OCI-LY3 (cell line): ENCODE measurements at regions not wholly inside any gene's neighbourhood (a gene's known extent, or its start where the extent isn't known, plus 50 kb on each side); places are given as distances from the start of the nearest gene placed in this dataset.

Experiments used
- H2AFZ ChIP-seq: fragments of 200-600, 300-600 bp; shearing (Covaris generic); 2 replicates; pipeline ENCODE4 v1.6.0; 2014; ENCODE audit warnings: antibody characterized with exemption, low read depth, low read length
- H3K27ac ChIP-seq: fragments of 200-600, 300-600 bp; sonication (generic); 2 replicates; pipeline ENCODE4 v1.5.1; 2014; ENCODE audit warnings: mild to moderate bottlenecking, low read length, moderate library complexity, mixed read lengths
- H3K27me3 ChIP-seq: fragments of 200-600, 300-600 bp; sonication (generic); 2 replicates; pipeline ENCODE4 v1.6.1; 2014; ENCODE audit warnings: low read depth, low read length, mixed read lengths
- H3K36me3 ChIP-seq: fragments of 200-600, 300-600 bp; sonication (generic); replicated peaks from 2 replicates; pipeline ENCODE3; 2014; ENCODE audit warnings: low read depth, low read length, mixed read lengths
- H3K4me1 ChIP-seq: fragments of 300-600, 200-600 bp; sonication (generic); 2 replicates; pipeline ENCODE4 v1.6.1; 2014; ENCODE audit warnings: low read length, mixed read lengths
- H3K4me2 ChIP-seq: fragments of 200-600, 300-600 bp; sonication (generic); 2 replicates; pipeline ENCODE4 v1.6.1; 2014; ENCODE audit warnings: low read length, mixed read lengths
- H3K4me3 ChIP-seq: fragments of 300-600, 200-600 bp; sonication (generic); 2 replicates; pipeline ENCODE4 v1.5.1; 2014; ENCODE audit warnings: antibody characterized with exemption, mild to moderate bottlenecking, low read length, moderate library complexity
- H3K79me2 ChIP-seq: fragments of 300-600, 200-600 bp; shearing (Covaris generic); 2 replicates; pipeline ENCODE4 v1.6.1; 2014; ENCODE audit warnings: mild to moderate bottlenecking, low read length, mixed read lengths
- H3K9ac ChIP-seq: fragments of 300-600, 200-600 bp; shearing (Covaris generic); 2 replicates; pipeline ENCODE4 v1.6.0; 2014; ENCODE audit warnings: mild to moderate bottlenecking, low read length, moderate library complexity
- H3K9me3 ChIP-seq: fragments of 200-600, 300-600 bp; shearing (Covaris generic); 2 replicates; pipeline ENCODE4 v1.6.1; 2014; ENCODE audit warnings: low read length, mixed read lengths; ENCODE audit not compliant: insufficient read depth
- H4K20me1 ChIP-seq: fragments of 200-600, 300-600 bp; sonication (generic); 2 replicates; pipeline ENCODE4 v1.6.1; 2016; ENCODE audit warnings: low read length, mixed read lengths; ENCODE audit not compliant: insufficient read depth
- CTCF ChIP-seq: fragments of 200-600, 300-600 bp; sonication (generic); IDR thresholded peaks from 2 replicates; pipeline ENCODE4 v1.5.1; 2014; ENCODE audit warnings: antibody characterized with exemption, low read length, low read depth
- EZH2phosphoT487 ChIP-seq: fragments of 200-600 bp; shearing (Covaris generic); IDR thresholded peaks from 2 replicates; pipeline ENCODE4 v1.6.1; 2018; ENCODE audit warnings: antibody characterized with exemption, mixed run types, low read depth

GRCh38 chr10:4535521-4535920, 290.5 kb upstream of the AKR1E2 start:
- H3K36me3 ChIP-seq, result no peaks in the 10 kb centered on the region
- TF ChIP-seq EZH2phosphoT487 (no peak), CTCF (no peak)
- no peaks in the 10 kb centered on the region for H3K27me3 ChIP-seq
- no peak overlapping the region for H3K9ac ChIP-seq
- no peak overlapping the region for H3K27ac ChIP-seq
- H2AFZ ChIP-seq, result no peak overlapping the region
- H3K79me2 ChIP-seq, result no peaks in the 10 kb centered on the region
- no peak overlapping the region for H3K4me3 ChIP-seq
- no peaks in the 10 kb centered on the region for H3K4me1 ChIP-seq
- H3K9me3 ChIP-seq, result 0 out of 2 replicates have a peak, but pooled peaks cover 4% of the 10 kb centered on the region
- no peaks in the 10 kb centered on the region for H4K20me1 ChIP-seq
- no peak overlapping the region for H3K4me2 ChIP-seq

- Histone ChIP-seq H3K4me1 (no peaks in the 10 kb centered on the region), H3K27ac (no peak overlapping the region), H3K36me3 (no peaks in the 10 kb centered on the region), H2AFZ (no peak overlapping the region), H3K9me3 (0 out of 2 replicates have a peak, but pooled peaks cover 4% of the 10 kb centered on the region), H4K20me1 (no peaks in the 10 kb centered on the region), H3K27me3 (no peaks in the 10 kb centered on the region), H3K4me3 (no peak overlapping the region), H3K9ac (no peak overlapping the region), H3K79me2 (no peaks in the 10 kb centered on the region), H3K4me2 (no peak overlapping the region)
- TF ChIP-seq CTCF, result no peak
- TF ChIP-seq EZH2phosphoT487, result no peak
These were observed 292.4 kb upstream of the AKR1E2 start for GRCh38 chr10:4533621-4534020.

- H3K27ac ChIP-seq, result no peak overlapping the region
- no peak overlapping the region for H3K4me2 ChIP-seq
- no peaks in the 10 kb centered on the region for H3K4me1 ChIP-seq
- H3K36me3 ChIP-seq, result no peaks in the 10 kb centered on the region
- 0 out of 2 replicates have a peak, but pooled peaks cover 4% of the 10 kb centered on the region for H3K9me3 ChIP-seq
- no peak overlapping the region for H3K9ac ChIP-seq
- H2AFZ ChIP-seq, result no peak overlapping the region
- no peaks in the 10 kb centered on the region for H3K79me2 ChIP-seq
- H4K20me1 ChIP-seq, result no peaks in the 10 kb centered on the region
- TF ChIP-seq CTCF, result no peak
- no peak for TF ChIP-seq EZH2phosphoT487
- H3K4me3 ChIP-seq, result no peak overlapping the region
- no peaks in the 10 kb centered on the region for H3K27me3 ChIP-seq
These were observed 293.0 kb upstream of the AKR1E2 start for GRCh38 chr10:4532976-4533375.

GRCh38 chr10:4532467-4532866, 293.5 kb upstream of the AKR1E2 start:
- H3K4me3 ChIP-seq, result no peak overlapping the region
- H2AFZ ChIP-seq, result no peak overlapping the region
- H3K9me3 ChIP-seq, result 0 out of 2 replicates have a peak, but pooled peaks cover 3% of the 10 kb centered on the region
- 0 out of 2 replicates have a peak, but pooled peaks cover 4% of the 10 kb centered on the region for H3K27me3 ChIP-seq
- H3K79me2 ChIP-seq, result no peaks in the 10 kb centered on the region
- no peaks in the 10 kb centered on the region for H3K36me3 ChIP-seq
- TF ChIP-seq EZH2phosphoT487, result no peak
- no peak for TF ChIP-seq CTCF
- no peak overlapping the region for H3K27ac ChIP-seq
- H4K20me1 ChIP-seq, result no peaks in the 10 kb centered on the region
- no peak overlapping the region for H3K4me2 ChIP-seq
- H3K4me1 ChIP-seq, result no peaks in the 10 kb centered on the region
- H3K9ac ChIP-seq, result no peak overlapping the region
